ENCODE measurements at regions not wholly inside any gene's neighbourhood (a gene's known extent, or its start where the extent isn't known, plus 50 kb on each side); places are given as distances from the start of the nearest gene placed in this dataset.

DNA sequence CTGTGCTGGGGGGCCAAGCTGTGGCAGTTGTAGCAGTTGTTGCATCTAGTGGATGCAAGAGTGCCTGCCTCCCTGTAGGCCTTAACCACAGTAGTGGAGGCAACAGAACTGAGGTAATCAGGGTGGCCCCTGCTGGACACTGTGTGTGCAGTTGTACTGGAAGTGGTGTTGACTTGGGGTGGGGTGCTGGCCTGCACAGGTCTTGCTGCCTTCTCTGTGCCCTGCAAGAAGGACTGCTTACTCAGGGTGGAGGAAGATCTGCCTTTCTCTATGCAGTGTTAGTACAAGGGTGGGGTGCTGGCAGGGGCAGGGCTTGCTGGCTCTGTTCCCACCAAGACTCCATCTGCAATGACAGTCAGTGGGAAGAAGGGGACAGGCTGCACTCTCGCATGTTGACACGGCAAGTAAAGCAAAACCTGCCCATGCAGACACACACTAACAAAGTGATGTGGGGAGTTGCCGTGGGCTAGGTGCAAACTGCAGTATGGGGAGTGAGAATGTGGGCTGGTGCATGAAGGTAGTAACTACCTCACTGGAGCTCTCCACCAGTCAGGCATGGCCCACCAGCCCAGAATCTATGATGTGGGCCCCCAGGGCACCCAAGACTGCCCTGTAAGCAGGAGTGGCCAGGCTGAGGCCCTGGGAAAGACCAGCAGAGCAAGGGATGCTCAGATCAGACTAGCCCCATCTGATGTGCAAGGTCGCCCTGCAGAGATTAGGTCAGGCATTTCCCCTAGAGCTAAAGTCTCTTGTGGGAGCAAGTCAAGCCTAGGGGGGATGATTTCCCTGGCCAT lies 594.9 kb downstream of the TECRL start:
- TF ChIP-seq POLR2A (IDR thresholded peaks at IDR 0.05; ENCODE audit: low read length): no peak
- no peak for TF ChIP-seq GATA1 (IDR thresholded peaks at IDR 0.05; ENCODE audit: low read depth, low read length)

Measured in erythroblast (primary cell).